ENCODE measurements at regions not wholly inside any gene's neighbourhood (a gene's known extent, or its start where the extent isn't known, plus 50 kb on each side); places are given as distances from the start of the nearest gene placed in this dataset.
"Not testable (repeated sequence)": the region's sequence is repeated elsewhere in the genome, so short reads cannot be mapped to it uniquely, and the experiment has no call there.

DNA sequence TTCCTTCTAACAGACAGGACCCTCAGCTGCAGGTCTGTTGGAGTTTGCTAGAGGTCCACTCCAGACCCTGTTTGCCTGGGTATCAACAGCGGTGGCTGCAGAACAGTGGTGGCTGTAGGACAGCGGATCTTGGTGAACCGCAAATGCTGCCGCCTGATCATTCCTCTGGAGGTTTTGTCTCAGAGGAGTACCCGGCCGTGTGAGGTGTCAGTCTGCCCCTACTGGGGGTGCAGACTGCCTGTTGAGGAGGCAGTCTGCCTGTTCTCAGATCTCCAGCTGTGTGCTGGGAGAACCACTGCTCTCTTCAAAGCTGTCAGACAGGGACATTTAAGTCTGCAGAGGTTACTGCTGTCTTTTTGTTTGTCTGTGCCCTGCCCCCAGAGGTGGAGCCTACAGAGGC, 66.8 kb upstream of the IVNS1ABP start:
- H3K79me1 ChIP-seq (ENCODE audit: low read length); H3K18ac ChIP-seq (ENCODE audit: low read length); H3K56ac ChIP-seq (ENCODE audit: low read length); H3K4me2 ChIP-seq (ENCODE audit: low read length); H3K9ac ChIP-seq (ENCODE audit: low read length); H3K36me3 ChIP-seq (ENCODE audit: control insufficient read depth, insufficient read depth, low read length); H3K4me1 ChIP-seq (ENCODE audit: control insufficient read depth, low read depth, low read length); H4K8ac ChIP-seq (ENCODE audit: low read depth, low read length); H4K5ac ChIP-seq (ENCODE audit: low read length); H2BK15ac ChIP-seq (replicated peaks; ENCODE audit: low read depth); H2BK120ac ChIP-seq (ENCODE audit: low read depth, low read length); H3K4me3 ChIP-seq (ENCODE audit: low read length); H3K4ac ChIP-seq (ENCODE audit: low read depth, low read length); H3K27me3 ChIP-seq (ENCODE audit: insufficient read depth, low read length, poor library complexity); H2BK5ac ChIP-seq (ENCODE audit: low read length); H3K23ac ChIP-seq (ENCODE audit: low read length); H3K79me2 ChIP-seq (ENCODE audit: control insufficient read depth, insufficient read depth, low read length); H2AK5ac ChIP-seq (ENCODE audit: low read length); DNase-seq; H3K27ac ChIP-seq (ENCODE audit: low read depth, low read length): not testable (repeated sequence)
- WGBS (ENCODE audit: extremely low coverage, insufficient coverage, low lambda C conversion rate) = no CpG with 5 or more reads among the region's 6 CpGs

DNA sequence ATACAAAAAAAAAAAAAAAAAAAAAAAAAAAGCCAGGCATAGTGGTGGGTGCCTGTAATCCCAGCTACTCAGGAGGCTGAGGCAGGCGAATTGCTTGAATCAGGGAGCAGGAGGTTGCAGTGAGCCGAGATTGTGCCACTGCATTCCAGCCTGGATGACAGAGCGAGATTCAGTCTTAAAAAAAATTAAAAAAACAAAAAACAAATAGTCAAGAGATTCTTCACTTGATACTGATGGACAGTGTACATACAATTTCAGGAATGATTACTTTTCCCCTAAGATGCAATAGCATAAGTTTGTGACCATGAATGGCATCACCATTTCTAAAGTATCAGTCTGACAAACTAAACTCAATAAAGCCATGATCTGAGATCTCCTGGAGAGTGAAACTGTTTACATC, 60.8 kb upstream of the IVNS1ABP start:
- DNase-seq = no peak
- Histone ChIP-seq H2BK120ac (ENCODE audit: low read depth, low read length) (no peak overlapping the region), H4K5ac (ENCODE audit: low read length) (no peak overlapping the region), H3K27me3 (ENCODE audit: insufficient read depth, low read length, poor library complexity) (no peaks in the 10 kb centered on the region), H3K27ac (ENCODE audit: low read depth, low read length) (no peak overlapping the region), H3K23ac (ENCODE audit: low read length) (no peak overlapping the region), H3K4me1 (ENCODE audit: control insufficient read depth, low read depth, low read length) (peaks cover 2% of the 10 kb centered on the region), H3K9ac (ENCODE audit: low read length) (no peak overlapping the region), H3K4me3 (ENCODE audit: low read length) (no peak overlapping the region), H3K4ac (ENCODE audit: low read depth, low read length) (no peak overlapping the region), H2BK5ac (ENCODE audit: low read length) (no peak overlapping the region), H3K56ac (ENCODE audit: low read length) (no peak overlapping the region), H3K79me1 (ENCODE audit: low read length) (no peaks in the 10 kb centered on the region), H2BK15ac (replicated peaks; ENCODE audit: low read depth) (no peak overlapping the region), H3K18ac (ENCODE audit: low read length) (no peak overlapping the region), H2AK5ac (ENCODE audit: low read length) (no peak overlapping the region), H3K36me3 (ENCODE audit: control insufficient read depth, insufficient read depth, low read length) (no peaks in the 10 kb centered on the region), H3K4me2 (ENCODE audit: low read length) (no peak overlapping the region), H3K79me2 (ENCODE audit: control insufficient read depth, insufficient read depth, low read length) (no peaks in the 10 kb centered on the region), H4K8ac (ENCODE audit: low read depth, low read length) (no peak overlapping the region)
- no CpG with 5 or more reads among the region's 3 CpGs for WGBS (ENCODE audit: extremely low coverage, insufficient coverage, low lambda C conversion rate)

GRCh38 chr1:185376840-185377635, 60.0 kb upstream of the IVNS1ABP start:
- H3K36me3 ChIP-seq (ENCODE audit: control insufficient read depth, insufficient read depth, low read length) = no peaks in the 10 kb centered on the region
- H2BK5ac ChIP-seq (ENCODE audit: low read length) = no peak overlapping the region
- H3K4ac ChIP-seq (ENCODE audit: low read depth, low read length) = no peak overlapping the region
- WGBS (ENCODE audit: extremely low coverage, insufficient coverage, low lambda C conversion rate) = no CpG with 5 or more reads among the region's 7 CpGs
- peaks cover 2% of the 10 kb centered on the region for H3K4me1 ChIP-seq (ENCODE audit: control insufficient read depth, low read depth, low read length)
- no peak overlapping the region for H3K4me3 ChIP-seq (ENCODE audit: low read length)
- H3K23ac ChIP-seq (ENCODE audit: low read length) = no peak overlapping the region
- H4K8ac ChIP-seq (ENCODE audit: low read depth, low read length) = no peak overlapping the region
- H4K5ac ChIP-seq (ENCODE audit: low read length) = no peak overlapping the region
- H3K79me2 ChIP-seq (ENCODE audit: control insufficient read depth, insufficient read depth, low read length) = no peaks in the 10 kb centered on the region
- no peak overlapping the region for H2BK15ac ChIP-seq (replicated peaks; ENCODE audit: low read depth)
- DNase-seq = no peak
- H2AK5ac ChIP-seq (ENCODE audit: low read length) = no peak overlapping the region
- no peaks in the 10 kb centered on the region for H3K79me1 ChIP-seq (ENCODE audit: low read length)
- H3K27ac ChIP-seq (ENCODE audit: low read depth, low read length) = no peak overlapping the region
- no peak overlapping the region for H3K56ac ChIP-seq (ENCODE audit: low read length)
- H3K18ac ChIP-seq (ENCODE audit: low read length) = no peak overlapping the region
- no peak overlapping the region for H3K4me2 ChIP-seq (ENCODE audit: low read length)
- no peak overlapping the region for H2BK120ac ChIP-seq (ENCODE audit: low read depth, low read length)
- H3K27me3 ChIP-seq (ENCODE audit: insufficient read depth, low read length, poor library complexity) = no peaks in the 10 kb centered on the region
- no peak overlapping the region for H3K9ac ChIP-seq (ENCODE audit: low read length)

DNA sequence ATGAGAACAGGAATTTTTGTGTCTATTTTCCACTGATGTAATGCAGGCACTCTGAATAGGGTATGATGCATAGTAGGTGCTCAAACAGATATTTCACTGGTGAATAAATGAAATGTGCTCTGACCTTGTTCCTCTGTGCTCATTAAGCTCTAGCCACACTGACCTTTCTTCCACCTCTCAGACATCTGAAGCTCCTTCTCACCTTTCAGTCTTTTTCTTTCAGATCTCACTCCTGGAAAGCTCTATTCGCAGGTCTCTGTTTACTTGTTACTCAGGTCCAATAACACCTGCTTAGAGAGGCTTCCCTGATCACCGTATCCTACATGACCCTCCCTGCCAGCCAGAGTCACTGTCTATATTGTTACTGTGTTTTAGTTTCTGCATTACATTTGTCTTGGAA, 59.2 kb upstream of the IVNS1ABP start:
- Histone ChIP-seq H3K9ac (ENCODE audit: low read length) (no peak overlapping the region), H3K18ac (ENCODE audit: low read length) (no peak overlapping the region), H3K79me1 (ENCODE audit: low read length) (no peaks in the 10 kb centered on the region), H3K4me3 (ENCODE audit: low read length) (no peak overlapping the region), H4K8ac (ENCODE audit: low read depth, low read length) (no peak overlapping the region), H2BK120ac (ENCODE audit: low read depth, low read length) (no peak overlapping the region), H2BK5ac (ENCODE audit: low read length) (no peak overlapping the region), H3K56ac (ENCODE audit: low read length) (no peak overlapping the region), H2AK5ac (ENCODE audit: low read length) (no peak overlapping the region), H2BK15ac (replicated peaks; ENCODE audit: low read depth) (no peak overlapping the region), H3K79me2 (ENCODE audit: control insufficient read depth, insufficient read depth, low read length) (no peaks in the 10 kb centered on the region), H3K27ac (ENCODE audit: low read depth, low read length) (no peak overlapping the region), H3K27me3 (ENCODE audit: insufficient read depth, low read length, poor library complexity) (no peaks in the 10 kb centered on the region), H3K36me3 (ENCODE audit: control insufficient read depth, insufficient read depth, low read length) (no peaks in the 10 kb centered on the region), H3K4me1 (ENCODE audit: control insufficient read depth, low read depth, low read length) (peaks cover 2% of the 10 kb centered on the region), H3K23ac (ENCODE audit: low read length) (no peak overlapping the region), H4K5ac (ENCODE audit: low read length) (no peak overlapping the region), H3K4ac (ENCODE audit: low read depth, low read length) (no peak overlapping the region), H3K4me2 (ENCODE audit: low read length) (no peak overlapping the region)
- DNase-seq = no peak
- WGBS (ENCODE audit: extremely low coverage, insufficient coverage, low lambda C conversion rate) = no CpG with 5 or more reads among the region's 2 CpGs

- Histone ChIP-seq H3K18ac (ENCODE audit: low read length) (no peak overlapping the region), H3K36me3 (ENCODE audit: control insufficient read depth, insufficient read depth, low read length) (no peaks in the 10 kb centered on the region), H3K4me2 (ENCODE audit: low read length) (no peak overlapping the region), H3K56ac (ENCODE audit: low read length) (no peak overlapping the region), H3K27ac (ENCODE audit: low read depth, low read length) (no peak overlapping the region), H3K4me1 (ENCODE audit: control insufficient read depth, low read depth, low read length) (peaks cover 2% of the 10 kb centered on the region), H4K5ac (ENCODE audit: low read length) (no peak overlapping the region), H2BK120ac (ENCODE audit: low read depth, low read length) (no peak overlapping the region), H2BK5ac (ENCODE audit: low read length) (no peak overlapping the region), H3K79me1 (ENCODE audit: low read length) (no peaks in the 10 kb centered on the region), H2AK5ac (ENCODE audit: low read length) (no peak overlapping the region), H3K79me2 (ENCODE audit: control insufficient read depth, insufficient read depth, low read length) (no peaks in the 10 kb centered on the region), H3K4me3 (ENCODE audit: low read length) (no peak overlapping the region), H2BK15ac (replicated peaks; ENCODE audit: low read depth) (no peak overlapping the region), H4K8ac (ENCODE audit: low read depth, low read length) (no peak overlapping the region), H3K4ac (ENCODE audit: low read depth, low read length) (no peak overlapping the region), H3K9ac (ENCODE audit: low read length) (no peak overlapping the region), H3K23ac (ENCODE audit: low read length) (no peak overlapping the region), H3K27me3 (ENCODE audit: insufficient read depth, low read length, poor library complexity) (no peaks in the 10 kb centered on the region)
- peak; percentile 47 for DNase-seq
- no CpG with 5 or more reads among the region's 6 CpGs for WGBS (ENCODE audit: extremely low coverage, insufficient coverage, low lambda C conversion rate)
Observed at GRCh38 chr1:185375583-185375982, 58.5 kb upstream of the IVNS1ABP start.
